ENCODE measurements at regions not wholly inside any gene's neighbourhood (a gene's known extent, or its start where the extent isn't known, plus 50 kb on each side); places are given as distances from the start of the nearest gene placed in this dataset.
"Not testable (repeated sequence)": the region's sequence is repeated elsewhere in the genome, so short reads cannot be mapped to it uniquely, and the experiment has no call there.

DNA sequence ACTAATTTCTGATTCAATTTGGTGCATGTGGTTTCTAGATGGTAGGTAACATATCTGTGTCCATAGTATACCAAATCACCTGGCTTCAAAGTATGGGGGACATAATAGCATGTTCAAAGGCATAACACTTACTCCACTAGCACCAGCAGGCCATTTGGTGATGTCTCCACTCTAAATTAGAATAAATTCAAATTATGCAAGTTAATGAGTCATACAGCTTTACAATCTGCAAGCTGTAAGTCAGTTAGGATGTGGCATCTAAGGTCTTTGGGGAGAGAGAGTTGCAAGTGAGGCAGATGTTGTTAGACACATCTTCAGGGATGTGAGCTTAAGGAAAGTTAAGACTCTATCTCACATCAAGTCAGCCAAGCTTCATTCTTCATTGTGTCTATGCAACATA is 506.4 kb upstream of the GRM3 start:
- Mint-ChIP-seq H3K27me3 (no peaks in the 10 kb centered on the region), H3K36me3 (no peaks in the 10 kb centered on the region), H3K4me3 (no peak overlapping the region), H3K9me3 (peaks cover 6% of the 10 kb centered on the region), H3K27ac (no peak overlapping the region), H3K4me1 (ENCODE audit: low read depth in 2 of 2) (no peaks in the 10 kb centered on the region)
- DNase-seq (ENCODE audit: low spot score) (no peak), ATAC-seq (no peak)

DNA sequence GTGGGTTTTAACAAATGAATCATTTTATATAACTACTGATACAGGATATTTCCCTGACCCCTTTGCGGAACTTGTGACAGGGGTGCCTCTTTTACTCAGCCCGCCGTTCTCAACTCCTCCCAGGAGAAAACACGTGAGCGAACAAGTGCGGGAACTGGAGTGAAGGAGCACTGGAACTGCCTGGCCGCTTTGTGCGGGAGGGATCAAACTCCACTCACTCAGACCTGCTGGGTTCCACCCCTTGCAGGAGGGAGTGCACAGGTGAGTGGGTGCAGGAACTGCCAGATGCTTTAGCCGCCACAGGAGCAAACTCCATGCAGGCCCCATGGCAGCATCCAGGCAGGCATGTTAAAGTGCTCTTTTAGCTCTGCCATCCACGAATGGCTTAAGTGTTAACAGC is 513.4 kb upstream of the GRM3 start:
- Mint-ChIP-seq H3K4me3 (no peak overlapping the region), H3K27me3 (no peaks in the 10 kb centered on the region), H3K4me1 (ENCODE audit: low read depth in 2 of 2) (no peaks in the 10 kb centered on the region), H3K36me3 (peaks cover under 1% of the 10 kb centered on the region), H3K27ac (no peak overlapping the region), H3K9me3 (peaks cover 13% of the 10 kb centered on the region)
- no peak for ATAC-seq
- no peak for DNase-seq (ENCODE audit: low spot score)

DNA sequence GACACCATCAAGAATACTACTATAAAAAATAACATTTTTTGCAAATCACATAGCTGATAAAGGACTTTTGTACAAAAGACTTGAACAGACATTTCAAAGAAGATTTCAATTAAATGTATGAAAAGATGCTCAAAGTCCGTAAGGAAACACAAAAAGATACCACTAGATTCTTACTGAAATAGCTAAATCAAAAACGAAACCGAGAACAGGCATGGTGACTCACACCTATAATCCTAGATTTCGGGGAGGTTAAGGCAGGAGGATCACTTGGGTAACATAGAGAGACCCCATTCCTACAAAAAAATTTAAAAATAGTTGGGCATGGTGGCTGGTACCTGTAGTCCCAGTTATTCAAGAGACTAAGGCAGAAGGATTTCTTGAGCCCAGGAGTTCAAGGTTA is 520.2 kb upstream of the GRM3 start:
- H3K36me3 Mint-ChIP-seq, result peaks cover 6% of the 10 kb centered on the region
- H3K9me3 Mint-ChIP-seq, result peaks cover 19% of the 10 kb centered on the region
- H3K4me3 Mint-ChIP-seq, result no peak overlapping the region
- no peak for DNase-seq (ENCODE audit: low spot score)
- no peaks in the 10 kb centered on the region for H3K27me3 Mint-ChIP-seq
- no peak overlapping the region for H3K27ac Mint-ChIP-seq
- ATAC-seq, result no peak
- H3K4me1 Mint-ChIP-seq (ENCODE audit: low read depth in 2 of 2), result no peaks in the 10 kb centered on the region

DNA sequence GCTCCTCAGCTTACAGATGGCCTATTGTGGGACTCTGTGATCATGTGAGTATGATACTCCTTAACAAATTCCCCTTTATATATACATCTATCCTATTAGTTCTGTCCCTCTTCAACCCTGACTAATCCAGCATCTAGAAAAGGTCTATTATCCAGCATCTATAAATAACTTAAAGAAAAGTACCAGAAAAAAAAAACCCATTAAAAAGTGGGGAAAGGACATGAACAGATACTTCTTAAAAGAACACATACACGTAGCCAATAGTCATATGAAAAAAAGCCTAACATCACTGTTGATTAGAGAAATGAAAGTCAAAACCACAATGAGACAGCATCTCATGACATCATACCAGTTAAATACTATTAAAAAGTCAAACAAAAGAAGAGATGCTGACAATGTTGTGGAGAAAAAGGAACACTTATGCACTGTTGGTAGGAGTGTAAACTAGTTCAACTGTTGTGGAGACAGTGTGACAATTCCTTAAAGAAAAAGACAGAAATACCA is 549.5 kb upstream of the GRM3 start:
- H3K4me1 Mint-ChIP-seq (ENCODE audit: low read depth in 2 of 2), result no peaks in the 10 kb centered on the region
- ATAC-seq (no peak), DNase-seq (ENCODE audit: low spot score) (no peak)
- no peaks in the 10 kb centered on the region for H3K36me3 Mint-ChIP-seq
- peaks cover 20% of the 10 kb centered on the region for H3K9me3 Mint-ChIP-seq
- H3K27me3 Mint-ChIP-seq, result no peaks in the 10 kb centered on the region
- no peak overlapping the region for H3K27ac Mint-ChIP-seq
- no peak overlapping the region for H3K4me3 Mint-ChIP-seq

DNA sequence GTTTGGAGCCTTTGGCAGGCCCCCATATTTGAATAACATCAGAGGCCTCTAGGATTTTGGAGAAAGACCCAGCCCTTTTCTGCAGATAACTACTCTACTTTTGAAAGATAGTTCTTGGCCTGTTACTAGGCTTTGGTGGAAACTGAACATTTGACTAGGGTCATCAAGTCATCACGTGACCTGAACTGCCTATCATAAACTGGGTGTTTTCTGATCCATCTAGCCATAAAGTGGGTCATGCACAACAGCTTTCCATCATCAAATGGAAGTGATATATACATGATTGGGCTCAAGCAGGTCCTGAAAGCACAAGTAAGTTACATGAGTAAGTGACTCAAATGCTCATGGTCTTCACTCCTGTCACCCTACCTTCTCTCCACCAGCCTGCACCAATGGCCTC is 552.3 kb upstream of the GRM3 start:
- Mint-ChIP-seq H3K4me1 (ENCODE audit: low read depth in 2 of 2) (no peaks in the 10 kb centered on the region), H3K27ac (no peak overlapping the region), H3K9me3 (peaks cover 20% of the 10 kb centered on the region), H3K27me3 (no peaks in the 10 kb centered on the region), H3K36me3 (no peaks in the 10 kb centered on the region), H3K4me3 (no peak overlapping the region)
- ATAC-seq (no peak), DNase-seq (ENCODE audit: low spot score) (no peak)

DNA sequence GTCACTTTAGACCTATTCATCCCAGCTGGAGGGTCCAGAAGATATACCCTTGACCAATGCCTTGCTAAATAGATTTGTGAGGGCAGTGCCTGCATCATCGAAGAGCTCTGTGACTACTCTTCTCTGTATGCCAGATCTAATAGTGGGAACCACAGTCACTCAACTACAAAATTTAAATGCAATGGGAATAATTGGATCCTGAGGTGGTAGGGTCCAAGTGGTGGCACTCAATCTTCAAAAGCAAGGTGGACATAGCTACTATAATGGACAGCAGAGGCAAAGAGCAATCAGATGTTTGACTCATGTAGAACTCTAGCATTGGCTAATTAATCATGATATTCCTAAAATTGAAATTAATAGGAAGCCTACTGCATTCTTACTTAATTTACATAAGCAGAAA is 554.3 kb upstream of the GRM3 start:
- Mint-ChIP-seq H3K9me3 (peaks cover 20% of the 10 kb centered on the region), H3K27ac (no peak overlapping the region), H3K36me3 (no peaks in the 10 kb centered on the region), H3K27me3 (no peaks in the 10 kb centered on the region), H3K4me1 (ENCODE audit: low read depth in 2 of 2) (no peaks in the 10 kb centered on the region), H3K4me3 (no peak overlapping the region)
- DNase-seq (ENCODE audit: low spot score) (no peak), ATAC-seq (no peak)

DNA sequence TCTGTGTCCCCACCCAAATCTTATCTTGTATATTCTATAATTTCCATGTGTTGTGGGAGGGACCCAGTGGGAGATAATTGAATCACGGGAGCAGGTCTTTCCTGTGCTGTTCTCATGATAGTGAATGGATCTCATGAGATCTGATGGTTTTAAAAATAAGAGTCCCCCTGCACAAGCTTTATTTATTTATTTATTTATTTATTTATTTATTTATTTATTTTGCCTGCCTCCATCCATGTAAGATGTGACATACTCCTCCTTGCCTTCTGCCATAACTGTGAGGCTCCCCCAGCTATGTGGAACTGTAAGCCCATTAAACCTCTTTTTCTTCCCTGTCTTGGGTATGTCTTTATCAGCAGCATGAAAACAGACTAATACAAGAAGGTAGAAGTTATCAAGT is 579.1 kb upstream of the GRM3 start:
- H3K9me3 Mint-ChIP-seq, result peaks cover 18% of the 10 kb centered on the region
- not testable (repeated sequence) for H3K4me3 Mint-ChIP-seq; H3K27ac Mint-ChIP-seq; DNase-seq (ENCODE audit: low spot score); ATAC-seq; H3K4me1 Mint-ChIP-seq (ENCODE audit: low read depth in 2 of 2); H3K36me3 Mint-ChIP-seq; H3K27me3 Mint-ChIP-seq

DNA sequence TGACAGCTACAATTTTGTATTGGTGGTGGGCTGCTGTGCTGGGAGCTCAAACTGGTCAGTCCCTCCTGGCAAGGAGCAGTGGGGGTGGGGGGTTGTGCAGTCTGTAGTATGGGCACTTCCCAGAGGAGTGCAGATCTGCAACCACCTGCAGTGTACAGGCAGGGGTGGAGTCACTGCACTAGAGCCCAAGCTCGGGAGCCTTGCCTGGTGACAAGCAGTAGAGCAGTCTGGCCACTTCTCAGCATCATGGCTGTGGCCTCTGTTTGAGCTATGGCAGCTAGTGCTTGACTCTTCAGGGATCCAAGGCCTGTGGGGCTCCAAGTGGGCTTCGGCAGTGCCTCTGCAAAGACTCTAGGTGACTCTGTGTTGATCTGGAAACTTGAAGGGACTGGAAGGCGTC is 585.1 kb upstream of the GRM3 start:
- Mint-ChIP-seq H3K36me3 (peaks cover 18% of the 10 kb centered on the region), H3K27me3 (no peaks in the 10 kb centered on the region), H3K27ac (no peak overlapping the region), H3K9me3 (peaks cover 42% of the 10 kb centered on the region), H3K4me1 (ENCODE audit: low read depth in 2 of 2) (no peaks in the 10 kb centered on the region), H3K4me3 (no peak overlapping the region)
- DNase-seq (ENCODE audit: low spot score) (no peak), ATAC-seq (no peak)

DNA sequence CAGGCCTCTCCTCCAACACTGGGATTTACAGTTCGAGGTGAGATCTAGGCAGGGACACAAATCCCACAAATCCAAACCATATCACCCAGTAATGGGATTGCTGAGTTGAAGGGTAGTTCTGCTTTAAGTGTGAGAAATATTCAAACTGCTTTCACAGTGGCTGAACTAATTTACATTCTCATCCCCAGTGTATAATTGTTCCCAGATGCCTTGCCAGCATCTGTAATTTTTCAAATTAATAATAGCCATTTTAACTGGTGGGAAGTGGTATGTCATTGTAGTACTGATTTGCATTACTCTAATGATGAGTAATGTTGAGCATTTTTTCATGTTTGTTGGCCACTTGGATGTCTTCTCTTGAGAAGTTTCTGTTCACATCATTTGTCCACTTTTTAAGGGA is 592.8 kb upstream of the GRM3 start:
- ATAC-seq (no peak), DNase-seq (ENCODE audit: low spot score) (no peak)
- peaks cover 16% of the 10 kb centered on the region for H3K36me3 Mint-ChIP-seq
- no peaks in the 10 kb centered on the region for H3K27me3 Mint-ChIP-seq
- H3K27ac Mint-ChIP-seq, result no peak overlapping the region
- H3K4me1 Mint-ChIP-seq (ENCODE audit: low read depth in 2 of 2), result no peaks in the 10 kb centered on the region
- peaks cover 33% of the 10 kb centered on the region for H3K9me3 Mint-ChIP-seq
- no peak overlapping the region for H3K4me3 Mint-ChIP-seq

DNA sequence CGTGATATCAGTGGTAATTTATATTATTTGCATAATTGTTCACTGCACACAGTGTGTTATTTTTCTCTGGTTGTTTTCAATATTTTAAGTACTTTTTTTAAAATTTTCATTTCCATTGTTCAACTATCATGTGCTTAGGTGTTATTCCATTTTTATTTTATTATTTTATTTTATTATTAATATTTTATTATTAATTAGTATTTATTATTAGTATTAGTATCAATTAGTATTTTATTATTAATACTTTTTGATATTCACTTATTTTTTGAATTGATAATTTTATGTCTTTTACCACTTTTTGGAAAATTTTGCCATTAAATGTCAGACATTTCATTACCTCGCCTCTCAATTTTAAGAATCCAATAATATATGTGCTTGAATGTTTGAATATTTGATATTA is 593.8 kb upstream of the GRM3 start:
- Mint-ChIP-seq H3K4me3 (no peak overlapping the region), H3K36me3 (peaks cover 13% of the 10 kb centered on the region), H3K27ac (no peak overlapping the region), H3K27me3 (no peaks in the 10 kb centered on the region), H3K4me1 (ENCODE audit: low read depth in 2 of 2) (no peaks in the 10 kb centered on the region), H3K9me3 (peaks cover 28% of the 10 kb centered on the region)
- DNase-seq (ENCODE audit: low spot score) (no peak), ATAC-seq (no peak)

DNA sequence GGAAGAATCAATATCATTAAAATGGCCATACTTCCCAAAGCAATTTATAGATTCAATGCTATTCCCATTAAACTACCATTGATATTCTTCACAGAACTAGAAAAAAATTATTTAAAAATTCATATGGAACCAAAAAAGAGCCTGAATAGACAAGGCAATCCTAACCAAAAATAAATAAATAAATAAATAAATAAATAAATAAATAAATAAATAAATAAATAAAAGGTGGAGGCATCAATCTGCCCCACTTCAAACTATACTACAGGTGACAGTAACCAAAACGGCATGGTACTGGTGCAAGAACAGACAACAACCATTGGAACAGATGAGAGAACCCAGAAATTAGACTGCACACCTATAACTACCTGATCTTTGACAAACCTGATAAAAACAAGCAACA is 598.5 kb upstream of the GRM3 start:
- not testable (repeated sequence) for H3K4me1 Mint-ChIP-seq (ENCODE audit: low read depth in 2 of 2); DNase-seq (ENCODE audit: low spot score); H3K27ac Mint-ChIP-seq; ATAC-seq; H3K27me3 Mint-ChIP-seq; H3K4me3 Mint-ChIP-seq
- H3K9me3 Mint-ChIP-seq, result peaks cover 24% of the 10 kb centered on the region
- H3K36me3 Mint-ChIP-seq, result peaks cover 11% of the 10 kb centered on the region

DNA sequence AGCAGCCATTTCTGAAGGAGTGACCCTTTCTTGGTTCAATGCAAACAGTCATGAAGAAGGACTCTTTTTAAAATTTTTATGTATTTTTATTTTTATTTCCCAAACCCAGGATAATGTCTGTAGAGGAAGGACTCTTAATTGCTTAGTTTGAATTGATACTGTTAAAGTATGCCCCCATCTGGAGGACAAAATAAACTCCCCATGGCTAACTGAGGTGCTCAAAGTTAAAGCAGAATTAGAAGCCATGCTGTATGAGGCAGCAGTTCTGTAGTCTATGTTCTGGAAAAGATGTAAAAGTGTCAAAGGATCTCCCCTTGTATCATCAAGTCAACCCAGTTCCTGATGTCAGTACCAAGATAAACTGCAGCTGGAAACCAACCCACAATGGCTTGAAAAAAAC is 617.9 kb upstream of the GRM3 start:
- DNase-seq (ENCODE audit: low spot score), result no peak
- Mint-ChIP-seq H3K36me3 (peaks cover 10% of the 10 kb centered on the region), H3K4me1 (ENCODE audit: low read depth in 2 of 2) (no peaks in the 10 kb centered on the region), H3K4me3 (no peak overlapping the region), H3K9me3 (peaks cover 24% of the 10 kb centered on the region), H3K27ac (no peak overlapping the region), H3K27me3 (no peaks in the 10 kb centered on the region)
- ATAC-seq, result no peak

DNA sequence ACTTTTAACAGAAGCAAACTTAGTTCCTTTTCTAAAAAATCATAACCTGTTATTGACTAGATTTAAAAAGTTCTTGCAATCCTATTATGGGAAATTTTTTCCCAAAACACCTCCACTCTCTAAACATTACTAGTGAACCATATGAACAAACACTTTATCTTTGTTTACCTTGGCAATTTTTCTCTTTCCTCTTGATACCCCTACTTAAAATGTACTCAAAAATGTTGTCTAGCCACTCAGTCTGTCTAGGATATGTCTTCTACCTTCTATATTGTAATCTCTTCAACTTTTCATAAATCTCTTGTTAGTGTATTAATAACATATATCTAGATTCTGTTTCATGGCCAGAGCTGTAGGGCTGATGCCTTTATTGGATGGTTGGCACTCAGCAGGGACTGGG is 630.0 kb upstream of the GRM3 start:
- ATAC-seq (no peak), DNase-seq (ENCODE audit: low spot score) (no peak)
- H3K9me3 Mint-ChIP-seq, result peaks cover 10% of the 10 kb centered on the region
- peaks cover 4% of the 10 kb centered on the region for H3K36me3 Mint-ChIP-seq
- no peaks in the 10 kb centered on the region for H3K27me3 Mint-ChIP-seq
- H3K27ac Mint-ChIP-seq, result no peak overlapping the region
- H3K4me3 Mint-ChIP-seq, result no peak overlapping the region
- no peaks in the 10 kb centered on the region for H3K4me1 Mint-ChIP-seq (ENCODE audit: low read depth in 2 of 2)

DNA sequence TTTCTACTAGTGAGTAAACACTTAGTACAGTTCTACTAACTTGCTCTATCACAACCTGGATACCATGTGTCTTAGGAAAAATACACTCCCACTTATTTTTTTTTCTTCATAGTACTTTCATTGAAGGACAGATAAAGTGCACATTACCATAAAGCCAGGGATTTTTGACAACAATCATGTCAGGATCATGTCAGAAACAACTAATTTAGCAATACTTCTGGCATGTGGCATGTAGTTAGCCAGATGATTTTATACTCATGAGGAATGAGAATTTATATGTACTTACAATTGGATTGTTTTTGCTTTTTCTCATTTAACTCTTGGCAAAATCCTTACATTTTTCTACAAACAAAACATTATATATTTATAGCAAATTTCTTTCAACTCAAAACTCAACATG is 630.7 kb upstream of the GRM3 start:
- peaks cover 10% of the 10 kb centered on the region for H3K9me3 Mint-ChIP-seq
- H3K4me3 Mint-ChIP-seq, result no peak overlapping the region
- no peak for ATAC-seq
- no peak overlapping the region for H3K27ac Mint-ChIP-seq
- DNase-seq (ENCODE audit: low spot score), result no peak
- H3K27me3 Mint-ChIP-seq, result no peaks in the 10 kb centered on the region
- peaks cover 4% of the 10 kb centered on the region for H3K36me3 Mint-ChIP-seq
- H3K4me1 Mint-ChIP-seq (ENCODE audit: low read depth in 2 of 2), result no peaks in the 10 kb centered on the region

DNA sequence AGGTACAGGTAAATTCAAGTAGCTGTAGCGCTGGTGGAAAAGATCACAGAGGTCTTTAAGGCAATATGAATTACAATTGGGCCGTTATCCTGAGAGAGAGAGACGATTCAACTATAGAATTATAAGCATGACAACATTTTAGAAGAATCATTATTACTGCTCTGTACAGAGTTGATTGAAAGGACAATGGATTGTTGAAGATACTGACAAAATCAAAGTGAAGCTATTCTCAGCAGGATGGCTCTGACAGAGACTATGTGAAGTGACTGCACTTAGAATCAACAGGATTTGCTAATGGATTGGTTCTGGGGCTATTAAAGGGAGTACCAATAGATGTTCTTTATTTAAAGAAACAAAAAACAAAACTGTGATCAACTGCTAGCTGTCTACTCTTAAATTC is 634.8 kb upstream of the GRM3 start:
- Mint-ChIP-seq H3K36me3 (peaks cover 8% of the 10 kb centered on the region), H3K27ac (no peak overlapping the region)
- no peak for ATAC-seq

More for the DNA sequence above, 634.8 kb upstream of the GRM3 start:
- no peaks in the 10 kb centered on the region for H3K27me3 Mint-ChIP-seq
- peaks cover 17% of the 10 kb centered on the region for H3K9me3 Mint-ChIP-seq
- no peak for DNase-seq (ENCODE audit: low spot score)
- no peaks in the 10 kb centered on the region for H3K4me1 Mint-ChIP-seq (ENCODE audit: low read depth in 2 of 2)
- H3K4me3 Mint-ChIP-seq, result no peak overlapping the region

All from natural killer cell treated with Interleukin-12 subunit alpha and Interleukin-12 subunit beta and Interleukin-15 and Interleukin-18, amount 100 ng/mL, for 72 hours (primary cell).